ENCODE measurements at regions not wholly inside any gene's neighbourhood (a gene's known extent, or its start where the extent isn't known, plus 50 kb on each side); places are given as distances from the start of the nearest gene placed in this dataset.

GRCh38 chr1:81563632-81564031, 237.1 kb upstream of the ADGRL2 start:
- H3K4me1 ChIP-seq (ENCODE audit: control insufficient read depth in 1 of 2, insufficient read depth in 1 of 2, low read depth in 1 of 2, low read length in 1 of 2): no peaks in the 10 kb centered on the region
- no peaks in the 10 kb centered on the region for H3K27me3 ChIP-seq
- no peaks in the 10 kb centered on the region for H3K36me3 ChIP-seq
- H3K9me3 ChIP-seq: no peaks in the 10 kb centered on the region
- H3K27ac ChIP-seq: no peak overlapping the region
- H3K4me3 ChIP-seq (ENCODE audit: low read depth in 1 of 2, low read length in 1 of 2): no peak overlapping the region
- TF ChIP-seq CTCF (IDR thresholded peaks at IDR 0.05): no peak

GRCh38 chr1:81562934-81563333, 237.8 kb upstream of the ADGRL2 start:
- no peaks in the 10 kb centered on the region for H3K27me3 ChIP-seq
- H3K27ac ChIP-seq: no peak overlapping the region
- TF ChIP-seq CTCF (IDR thresholded peaks at IDR 0.05): no peak
- H3K9me3 ChIP-seq: no peaks in the 10 kb centered on the region
- H3K4me1 ChIP-seq (ENCODE audit: control insufficient read depth in 1 of 2, insufficient read depth in 1 of 2, low read depth in 1 of 2, low read length in 1 of 2): no peaks in the 10 kb centered on the region
- H3K4me3 ChIP-seq (ENCODE audit: low read depth in 1 of 2, low read length in 1 of 2): no peak overlapping the region
- no peaks in the 10 kb centered on the region for H3K36me3 ChIP-seq

- Histone ChIP-seq H3K4me3 (ENCODE audit: low read depth in 1 of 2, low read length in 1 of 2) (no peak overlapping the region), H3K9me3 (no peaks in the 10 kb centered on the region), H3K27ac (no peak overlapping the region), H3K27me3 (no peaks in the 10 kb centered on the region), H3K4me1 (ENCODE audit: control insufficient read depth in 1 of 2, insufficient read depth in 1 of 2, low read depth in 1 of 2, low read length in 1 of 2) (no peaks in the 10 kb centered on the region), H3K36me3 (no peaks in the 10 kb centered on the region)
- no peak for TF ChIP-seq CTCF (IDR thresholded peaks at IDR 0.05)
Measured at GRCh38 chr1:81560629-81561028, 240.1 kb upstream of the ADGRL2 start.

- Histone ChIP-seq H3K4me1 (ENCODE audit: control insufficient read depth in 1 of 2, insufficient read depth in 1 of 2, low read depth in 1 of 2, low read length in 1 of 2) (no peaks in the 10 kb centered on the region), H3K36me3 (no peaks in the 10 kb centered on the region), H3K4me3 (ENCODE audit: low read depth in 1 of 2, low read length in 1 of 2) (no peak overlapping the region), H3K9me3 (no peaks in the 10 kb centered on the region), H3K27me3 (no peaks in the 10 kb centered on the region), H3K27ac (no peak overlapping the region)
- no peak for TF ChIP-seq CTCF (IDR thresholded peaks at IDR 0.05)
Measured at GRCh38 chr1:81559662-81560350, 240.9 kb upstream of the ADGRL2 start.

- TF ChIP-seq CTCF (IDR thresholded peaks at IDR 0.05): no peak
- H3K4me3 ChIP-seq (ENCODE audit: low read depth in 1 of 2, low read length in 1 of 2): no peak overlapping the region
- no peaks in the 10 kb centered on the region for H3K9me3 ChIP-seq
- no peaks in the 10 kb centered on the region for H3K4me1 ChIP-seq (ENCODE audit: control insufficient read depth in 1 of 2, insufficient read depth in 1 of 2, low read depth in 1 of 2, low read length in 1 of 2)
- H3K27me3 ChIP-seq: no peaks in the 10 kb centered on the region
- no peak overlapping the region for H3K27ac ChIP-seq
- no peaks in the 10 kb centered on the region for H3K36me3 ChIP-seq
Measured at GRCh38 chr1:81558291-81559076, 242.2 kb upstream of the ADGRL2 start.

Data from neutrophil (primary cell).